Stimulated activated CD8-positive, alpha-beta memory T cell treated with anti-CD3 and anti-CD28 coated beads, Interleukin-7, amount 100 ng/mL, for 1 hour (primary cell): ENCODE measurements at regions not wholly inside any gene's neighbourhood (a gene's known extent, or its start where the extent isn't known, plus 50 kb on each side); places are given as distances from the start of the nearest gene placed in this dataset.
"Not testable (repeated sequence)": the region's sequence is repeated elsewhere in the genome, so short reads cannot be mapped to it uniquely, and the experiment has no call there.

ENCODE experiments used
- DNase-seq, 2 donors: peaks; one replicate each; pipeline ENCODE4 v3.0.0-alpha.2; 2020; ENCODE audit warnings: low read depth in 2 of 2

DNA sequence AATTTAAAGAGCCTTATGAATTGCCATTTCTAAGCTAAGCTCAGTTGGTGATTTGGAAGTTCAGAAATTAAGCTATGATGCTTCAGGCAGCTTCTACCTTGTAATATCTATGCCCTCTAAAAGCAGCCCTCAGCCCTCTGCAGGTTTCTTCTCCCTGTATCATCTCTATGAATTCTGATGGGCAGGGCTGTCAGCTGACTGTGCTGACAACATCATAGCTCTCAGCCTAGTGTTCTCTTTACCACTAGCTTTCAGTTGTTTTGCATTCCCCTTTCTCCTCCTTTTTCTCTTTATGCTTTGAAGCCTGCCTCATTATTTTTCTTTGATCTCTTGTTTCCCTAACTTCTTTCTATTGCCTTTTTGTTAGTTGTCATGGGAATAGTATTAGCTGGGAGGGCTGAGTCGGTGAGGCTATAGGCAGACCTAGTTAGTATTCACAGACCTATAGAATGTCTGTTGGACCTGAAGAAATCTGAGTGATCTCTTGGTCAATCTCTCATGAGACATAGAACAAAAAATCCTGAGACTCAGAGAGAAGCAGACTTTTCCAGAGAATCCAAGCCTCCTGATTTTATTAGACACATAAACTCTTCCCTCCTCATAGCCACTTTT is 535.4 kb downstream of the RAB38 start:
- no peak for DNase-seq

DNA sequence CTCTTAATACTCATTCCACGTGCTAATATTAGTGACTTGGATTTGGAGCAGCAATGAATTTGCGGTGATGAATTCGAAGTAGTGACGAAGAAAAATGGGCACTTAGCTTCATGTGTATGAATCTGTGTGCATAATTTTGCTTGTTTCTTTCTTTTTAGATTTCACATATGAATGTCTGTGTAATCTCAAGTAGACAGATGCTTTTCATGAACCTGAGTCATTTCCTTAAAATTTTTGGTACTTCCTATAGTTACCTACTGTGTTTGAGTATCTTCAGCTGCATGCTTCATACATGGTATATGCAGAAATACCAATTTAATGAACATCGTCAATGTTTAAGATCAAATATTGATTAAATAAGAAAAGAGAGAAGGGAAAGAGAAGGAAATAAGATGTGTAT is 540.2 kb downstream of the RAB38 start:
- DNase-seq = no peak

DNA sequence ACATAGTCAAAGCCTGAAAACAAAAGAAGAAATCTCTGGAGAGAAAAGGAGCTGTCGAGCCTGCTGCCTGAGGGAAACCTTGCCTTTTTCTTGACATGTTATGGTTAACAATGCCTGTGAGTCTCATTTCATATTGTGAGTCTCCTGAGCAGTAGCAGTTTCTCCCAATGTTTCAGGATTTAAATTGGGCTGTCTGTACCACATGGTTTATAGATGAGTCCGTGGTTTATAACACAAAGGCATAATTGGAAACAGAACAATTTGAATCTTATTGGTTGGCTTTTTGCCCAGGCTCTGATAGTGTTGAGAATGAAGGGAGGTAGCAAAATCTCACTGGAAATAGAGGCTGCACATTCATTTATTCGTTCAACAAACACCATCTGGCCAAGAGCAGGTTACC is 540.9 kb downstream of the RAB38 start:
- DNase-seq = no peak

DNA sequence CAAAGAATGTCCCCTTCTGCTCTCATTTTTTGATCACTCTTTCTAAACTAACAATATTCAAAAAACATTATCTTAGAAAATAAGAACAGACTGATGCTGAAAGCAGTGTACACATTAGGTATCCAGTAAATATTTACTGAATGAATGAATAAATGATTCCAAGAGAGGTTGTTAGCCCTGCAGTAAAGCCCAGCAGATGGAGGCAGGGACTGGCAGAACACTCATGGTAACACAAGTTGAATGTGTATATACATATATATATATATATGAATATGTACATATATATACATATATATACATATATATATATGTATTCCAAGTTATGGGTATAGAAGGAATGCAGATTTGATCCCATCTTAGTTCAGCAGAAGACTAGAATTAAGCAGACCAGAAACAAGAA is 546.3 kb downstream of the RAB38 start:
- DNase-seq = no peak

DNA sequence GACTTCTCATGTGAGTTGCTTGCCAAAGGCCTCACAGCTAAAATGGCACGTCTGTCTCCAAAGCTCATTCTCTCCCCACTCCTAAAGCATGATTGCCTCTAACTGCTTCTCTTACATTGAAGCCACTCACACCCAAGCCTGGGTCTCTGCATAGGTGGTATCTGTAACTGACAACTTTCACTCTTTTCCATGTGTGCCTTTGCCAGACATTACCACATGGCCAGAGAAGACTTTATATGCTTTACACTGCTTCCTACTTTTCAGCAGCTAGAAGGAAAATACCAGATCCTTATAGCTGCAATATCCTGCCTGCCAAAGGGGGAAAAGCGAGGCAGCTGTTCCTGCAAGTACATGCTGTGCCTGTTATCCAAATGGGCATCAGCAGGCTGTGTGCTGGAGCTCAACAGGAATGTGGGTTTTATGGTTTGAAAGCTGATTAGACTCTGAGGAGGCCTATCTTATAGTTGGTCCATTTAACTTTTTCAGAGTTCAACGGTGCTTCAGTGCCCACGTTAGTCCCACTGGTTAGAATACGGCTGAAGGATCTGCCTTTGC is 547.1 kb downstream of the RAB38 start:
- no peak for DNase-seq

DNA sequence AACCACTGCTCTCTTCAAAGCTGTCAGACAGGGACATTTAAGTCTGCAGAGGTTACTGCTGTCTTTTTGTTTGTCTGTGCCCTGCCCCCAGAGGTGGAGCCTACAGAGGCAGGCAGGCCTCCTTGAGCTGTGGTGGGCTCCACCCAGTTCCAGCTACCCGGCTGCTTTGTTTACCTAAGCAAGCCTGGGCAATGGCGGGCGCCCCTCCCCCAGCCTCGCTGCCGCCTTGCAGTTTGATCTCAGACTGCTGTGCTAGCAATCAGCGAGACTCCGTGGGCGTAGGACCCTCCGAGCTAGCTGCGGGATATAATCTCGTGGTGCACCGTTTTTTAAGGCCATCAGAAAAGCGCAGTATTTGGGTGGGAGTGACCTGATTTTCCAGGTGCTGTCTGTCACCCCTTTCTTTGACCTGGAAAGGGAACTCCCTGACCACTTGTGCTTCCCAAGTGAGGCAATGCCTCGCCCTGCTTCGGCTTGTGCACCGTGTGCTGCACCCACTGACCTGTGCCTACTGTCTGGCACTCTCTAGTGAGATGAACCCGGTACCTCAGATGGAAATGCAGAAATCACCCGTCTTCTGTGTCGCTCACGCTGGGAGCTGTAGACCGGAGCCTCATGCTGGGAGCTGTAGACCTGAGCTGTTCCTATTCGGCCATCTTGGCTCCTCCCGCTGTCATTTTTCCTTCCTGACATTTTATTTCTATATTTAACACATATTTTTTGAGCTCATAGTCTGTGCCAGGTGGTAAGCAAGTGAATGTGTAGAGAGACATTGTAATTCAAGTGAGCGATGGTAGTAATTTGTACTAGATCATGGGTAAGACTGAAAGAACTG is 551.5 kb downstream of the RAB38 start:
- DNase-seq = not testable (repeated sequence)

DNA sequence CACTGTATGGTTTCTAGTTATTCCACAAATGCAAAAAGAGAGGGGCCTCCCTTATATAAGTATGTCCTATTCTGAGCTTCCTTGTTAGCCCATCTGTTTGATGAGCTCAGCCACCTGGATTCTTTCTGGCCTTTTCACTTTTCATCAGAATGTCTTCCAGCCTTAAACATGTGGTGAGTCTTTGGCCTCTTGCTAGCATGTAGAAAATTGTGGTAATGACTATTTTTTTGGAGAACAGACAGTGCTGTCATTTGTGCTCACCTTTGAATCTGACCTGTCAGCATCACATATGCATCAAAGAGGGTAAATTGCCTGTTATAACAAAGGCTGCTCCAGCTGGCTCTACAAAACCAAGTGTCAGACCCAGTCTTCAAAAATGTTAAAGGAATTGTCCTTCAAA is 558.7 kb downstream of the RAB38 start:
- DNase-seq = no peak

DNA sequence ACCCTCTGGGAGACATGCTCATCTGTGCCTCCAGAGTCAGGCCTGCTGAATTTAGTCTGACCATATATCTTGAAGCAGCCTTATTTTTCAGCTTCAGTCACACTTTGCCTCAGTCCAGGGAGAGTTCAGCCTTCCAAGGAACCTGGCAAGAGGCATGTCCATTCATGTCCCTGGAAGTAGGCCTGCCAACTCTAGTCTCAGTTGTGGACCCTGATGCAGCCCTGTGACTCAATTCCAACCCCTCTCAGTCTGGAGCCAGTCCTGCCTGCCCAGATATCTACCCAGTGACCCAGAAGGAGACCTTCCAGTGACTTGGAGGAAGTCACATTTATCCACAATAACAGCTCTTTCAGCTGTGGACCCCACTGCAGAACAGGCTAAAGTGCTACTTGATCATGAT is 566.6 kb downstream of the TMEM135 start:
- no peak for DNase-seq

DNA sequence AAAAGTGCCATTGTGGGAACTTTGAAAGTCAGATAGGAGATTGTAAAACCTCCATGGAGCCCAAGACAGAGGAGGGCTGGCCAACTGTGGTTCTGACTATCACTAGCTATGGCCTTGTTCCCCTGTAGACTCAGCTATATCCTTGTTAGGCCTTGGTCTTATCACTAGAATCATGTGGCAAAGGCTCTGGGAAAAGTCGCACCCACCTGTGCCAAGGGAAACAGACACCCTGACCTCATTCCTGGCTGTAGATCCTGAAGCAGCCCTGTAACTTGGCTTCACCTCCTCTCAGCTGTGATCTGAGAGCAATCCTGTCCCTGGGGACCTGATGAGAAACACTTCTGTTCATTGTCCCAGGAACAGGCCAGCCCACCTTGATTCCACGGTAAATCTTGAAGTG is 566.2 kb downstream of the TMEM135 start:
- no peak for DNase-seq

DNA sequence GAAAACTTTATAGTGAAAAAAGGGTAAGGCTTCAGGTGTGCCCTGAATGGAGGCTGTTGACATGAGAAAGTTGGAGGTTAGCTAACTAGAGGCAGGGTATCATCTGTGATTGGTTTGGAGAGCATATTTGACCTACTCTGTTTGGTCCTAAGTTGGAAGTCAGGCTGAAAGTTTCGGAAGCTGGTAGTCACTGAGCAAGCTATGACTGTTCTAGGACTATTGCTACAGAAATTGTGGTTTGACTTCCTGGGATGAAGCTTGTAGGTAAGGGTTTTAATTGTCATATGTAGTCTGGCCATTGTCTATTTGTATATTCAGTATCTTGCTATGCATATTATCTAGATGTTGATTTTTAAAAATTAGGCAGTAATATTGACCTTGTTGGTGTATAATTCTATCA is 565.0 kb downstream of the TMEM135 start:
- DNase-seq = no peak

DNA sequence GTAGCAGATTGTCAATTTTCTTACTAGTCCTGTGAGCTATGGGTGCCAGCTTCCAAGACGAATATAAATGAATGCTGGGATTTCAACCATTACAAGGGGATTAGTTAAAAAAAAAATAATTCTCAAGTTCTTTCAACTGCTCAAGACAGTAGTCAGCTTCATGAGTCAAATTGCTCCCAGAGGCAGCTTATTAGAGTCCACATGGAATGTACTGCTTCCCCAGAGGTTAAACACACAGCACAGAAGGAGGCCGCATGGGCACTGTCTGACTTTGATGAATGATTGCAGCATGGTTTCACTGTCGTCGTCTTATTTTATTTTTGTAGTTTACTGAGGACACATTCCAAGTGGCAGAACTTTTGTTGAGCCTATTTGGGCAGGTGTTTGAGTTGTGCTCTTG is 563.2 kb downstream of the TMEM135 start:
- DNase-seq = no peak

DNA sequence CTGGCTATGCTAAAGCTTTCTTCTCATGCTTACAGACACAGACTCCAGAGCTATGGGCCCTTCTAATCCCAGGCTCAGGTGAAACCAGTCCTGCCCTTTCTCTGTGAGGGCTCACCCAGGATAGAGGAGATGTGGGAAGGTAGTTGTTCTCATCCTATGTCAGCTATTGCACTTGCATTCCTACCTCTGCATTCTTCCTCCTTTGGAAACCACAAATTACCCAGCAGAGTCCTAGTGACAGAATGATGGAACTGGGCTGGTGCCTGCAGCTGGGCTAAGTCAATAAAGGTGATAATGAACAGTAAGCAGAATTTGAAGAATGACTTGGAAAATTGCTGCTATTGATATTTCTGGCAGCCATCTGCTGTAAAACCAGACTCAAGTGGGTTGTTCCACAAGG is 560.0 kb downstream of the TMEM135 start:
- DNase-seq = no peak

DNA sequence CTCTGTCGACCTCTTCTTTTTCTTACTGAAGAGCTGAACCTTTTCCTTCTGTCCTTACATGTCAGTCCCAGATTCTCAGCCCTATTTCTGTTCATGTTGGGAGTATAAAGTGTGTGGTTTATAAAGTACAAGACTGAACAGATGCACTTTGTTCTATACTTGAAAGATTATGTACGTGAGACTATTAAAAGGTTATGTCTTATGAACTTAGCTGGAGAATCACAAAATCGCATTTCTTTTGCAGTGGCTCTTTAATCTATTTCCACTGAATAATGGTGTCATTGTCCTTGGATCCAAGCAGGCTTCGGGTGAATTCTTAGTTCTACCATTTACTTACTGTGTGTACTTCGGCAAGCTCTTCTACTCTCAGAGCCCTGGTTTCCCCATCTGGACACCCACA is 558.4 kb downstream of the TMEM135 start:
- DNase-seq = no peak

DNA sequence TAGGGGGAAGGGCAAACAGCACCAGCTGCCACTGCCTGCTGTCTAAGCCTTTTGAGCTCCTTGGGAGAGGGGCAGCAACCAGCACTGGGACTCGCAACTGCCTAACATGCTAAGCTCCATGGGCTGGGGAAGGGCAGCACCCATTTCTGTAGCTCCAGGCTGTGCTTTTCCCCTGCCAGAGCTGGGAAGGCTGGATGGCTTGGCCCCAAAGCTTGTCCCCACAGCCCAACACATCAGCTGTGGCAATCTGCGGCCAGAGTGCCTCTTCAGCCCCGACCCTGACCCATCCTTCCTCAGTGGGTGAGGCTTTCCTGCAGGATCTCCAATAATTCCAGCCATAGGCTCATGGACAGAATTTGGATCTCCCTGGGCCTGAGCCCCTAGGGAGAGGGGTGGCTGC is 551.3 kb downstream of the TMEM135 start:
- DNase-seq = no peak

DNA sequence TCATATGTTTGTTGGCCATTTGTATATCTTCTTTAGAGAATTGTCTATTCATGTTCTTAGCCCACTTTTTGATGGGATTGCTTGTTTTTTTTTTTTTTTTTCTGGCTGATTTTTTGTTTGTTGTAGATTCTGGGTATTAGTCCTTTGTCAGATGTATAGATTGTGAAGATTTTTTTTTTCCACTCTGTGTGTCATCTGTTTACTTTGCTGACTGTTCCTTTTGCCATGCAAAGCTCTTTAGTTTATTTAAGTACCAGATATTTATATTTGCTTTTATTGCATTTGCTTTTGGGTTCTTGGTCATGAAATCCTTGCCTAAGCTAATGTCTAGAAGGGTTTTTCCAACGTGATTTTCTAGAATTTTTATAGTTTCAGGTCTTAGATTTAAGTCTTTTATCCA is 547.9 kb downstream of the TMEM135 start:
- not testable (repeated sequence) for DNase-seq

DNA sequence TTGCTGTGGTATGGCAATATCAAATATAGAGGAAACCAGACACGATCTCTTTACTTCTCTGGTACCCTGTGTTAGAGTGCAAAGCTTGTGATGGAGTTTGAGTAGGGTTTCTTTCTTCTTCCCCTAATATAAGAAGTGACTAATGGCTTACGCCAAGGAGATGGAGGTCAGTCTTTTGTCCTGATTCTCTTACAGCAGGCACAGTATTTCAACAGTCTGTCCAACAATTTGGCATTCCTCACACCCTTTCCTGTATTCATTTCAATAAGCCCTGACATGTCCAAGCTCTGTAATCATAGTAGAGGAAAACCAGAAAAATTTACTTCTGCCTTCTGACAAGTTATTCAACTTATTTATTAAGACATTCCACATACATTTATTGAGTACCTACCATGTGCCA is 546.2 kb downstream of the TMEM135 start:
- DNase-seq = no peak

DNA sequence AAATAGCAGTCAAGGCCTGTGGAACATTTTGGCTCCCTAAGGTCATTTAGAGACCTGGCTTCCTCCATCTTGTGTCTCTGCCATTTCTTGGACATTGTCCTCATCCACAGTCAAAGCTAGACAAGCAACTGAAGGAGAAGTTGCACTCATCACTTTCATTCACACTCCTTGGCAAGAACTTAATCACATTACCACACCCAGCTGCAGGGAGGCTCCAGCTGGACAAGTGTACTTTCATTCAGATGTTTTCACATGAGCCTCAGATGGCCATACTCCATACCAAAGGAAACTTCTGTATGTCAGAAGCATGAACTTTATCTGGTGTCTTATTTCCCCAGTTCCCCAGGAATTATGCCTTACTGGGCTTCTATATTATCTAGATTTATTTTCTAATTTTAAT is 537.4 kb downstream of the TMEM135 start:
- DNase-seq = no peak

DNA sequence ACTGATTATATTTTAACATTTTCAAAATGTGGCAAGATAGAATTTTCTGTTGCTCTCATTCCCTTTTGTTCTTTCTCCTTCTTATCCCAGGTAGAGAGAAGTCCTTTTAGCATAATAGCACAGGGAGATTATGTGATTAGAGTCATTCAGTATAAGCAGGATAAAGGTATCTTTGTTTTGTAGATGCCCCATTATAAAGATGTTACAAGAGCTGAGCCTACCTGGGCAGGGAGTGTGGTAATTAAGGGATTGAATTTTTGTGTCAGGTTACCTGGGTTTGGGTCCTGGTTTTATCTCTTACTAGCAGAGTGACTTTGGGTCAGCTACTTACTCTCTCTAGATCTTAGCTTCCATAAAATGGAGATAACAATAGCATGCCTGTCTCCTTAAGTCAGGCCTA is 536.5 kb downstream of the TMEM135 start:
- no peak for DNase-seq

DNA sequence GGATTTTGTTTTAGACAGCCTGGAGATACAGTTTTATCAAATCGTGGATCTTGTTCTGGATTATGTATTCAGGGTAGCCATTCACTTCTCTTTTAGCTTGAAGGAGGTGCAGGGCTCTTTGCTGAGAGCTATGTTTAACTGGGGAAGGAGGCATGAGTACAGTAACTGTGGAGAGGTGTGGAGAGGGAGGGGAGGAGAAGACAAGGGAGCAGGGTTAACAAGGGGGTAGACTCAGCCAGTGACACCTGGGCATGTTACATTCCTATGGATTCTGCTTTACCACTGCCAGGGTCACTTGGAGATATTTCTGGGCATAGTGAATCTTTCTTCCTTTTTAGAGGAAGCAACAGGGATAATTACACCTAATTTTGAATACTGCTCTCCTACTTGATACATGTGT is 536.0 kb downstream of the TMEM135 start:
- DNase-seq = no peak

DNA sequence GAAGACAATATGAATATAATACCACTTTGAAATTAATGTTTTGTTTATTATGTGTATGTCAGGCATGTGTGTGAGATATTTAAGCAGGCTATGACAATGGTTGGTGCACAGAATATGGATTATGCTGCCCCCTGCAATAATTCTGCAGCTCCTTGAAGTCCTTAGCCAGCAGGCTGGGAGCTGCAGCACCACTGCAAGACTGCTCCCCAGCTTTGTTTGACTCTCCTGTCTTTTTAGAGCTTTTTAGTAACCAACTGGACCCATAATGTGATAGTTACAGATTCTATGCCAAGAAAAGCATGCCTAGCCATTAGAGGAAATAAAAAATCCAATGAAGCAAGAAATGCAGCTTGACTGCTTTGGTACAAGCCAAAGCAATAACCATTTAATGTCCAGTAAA is 535.1 kb downstream of the TMEM135 start:
- no peak for DNase-seq

DNA sequence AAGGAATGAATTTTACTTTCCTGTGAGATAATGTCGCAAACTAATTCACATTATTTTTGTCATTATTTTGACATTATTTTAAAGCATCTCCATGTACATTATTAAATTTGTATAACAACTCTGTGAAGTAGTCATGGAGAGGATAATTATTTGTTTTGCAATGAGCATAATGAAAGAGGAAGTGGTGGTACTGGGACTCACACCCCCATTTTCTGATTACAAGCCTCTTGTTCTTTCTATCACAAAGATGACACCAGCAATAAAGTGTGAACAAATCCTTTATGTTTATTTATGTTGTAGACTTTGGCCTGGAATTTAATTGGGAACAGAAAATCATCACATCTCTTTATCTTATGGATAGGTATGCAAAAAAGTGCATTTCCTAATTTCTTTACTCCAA is 522.6 kb downstream of the TMEM135 start:
- DNase-seq = no peak

DNA sequence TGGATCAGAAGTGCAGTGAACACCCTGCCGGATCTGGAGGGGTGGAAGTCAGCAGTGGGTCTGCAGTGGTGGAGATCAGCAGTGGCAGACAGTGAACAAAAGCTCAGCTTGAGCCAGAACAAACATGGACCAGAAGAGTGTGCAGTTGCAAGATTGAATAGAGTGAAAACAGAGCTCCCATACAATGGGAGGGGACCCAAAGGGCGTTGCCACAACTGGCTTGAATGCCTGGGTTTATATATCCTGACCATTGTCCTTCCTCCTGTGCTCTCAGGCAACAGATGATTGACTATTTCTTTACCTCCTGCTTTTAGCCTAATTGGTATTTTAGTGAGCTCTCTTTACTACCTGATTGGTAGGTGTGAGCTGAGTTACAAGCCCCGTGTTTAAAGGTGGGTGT is 522.1 kb downstream of the TMEM135 start:
- DNase-seq = not testable (repeated sequence)

DNA sequence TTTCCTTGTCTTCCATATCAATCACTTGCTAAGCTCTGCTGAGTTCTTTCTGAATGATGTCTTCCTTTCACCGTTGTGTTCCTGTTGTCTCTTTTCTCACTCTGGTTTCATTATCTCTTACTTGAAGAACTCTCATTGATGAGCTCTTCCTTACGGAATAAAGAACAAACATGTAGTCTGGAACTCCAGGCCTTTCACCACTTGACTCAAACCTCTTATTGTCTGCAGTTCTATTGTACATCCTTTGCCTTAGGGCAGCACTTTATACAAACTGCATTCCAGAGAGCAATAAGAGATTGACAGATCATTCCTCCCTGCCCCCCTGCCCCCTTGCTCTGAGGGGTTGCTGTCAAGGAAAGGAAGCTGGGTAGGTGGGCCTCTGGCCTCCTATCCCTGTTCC is 517.4 kb downstream of the TMEM135 start:
- no peak for DNase-seq
